Mucosa of stomach (tissue), 1 donor: ENCODE measurements at regions not wholly inside any gene's neighbourhood (a gene's known extent, or its start where the extent isn't known, plus 50 kb on each side); places are given as distances from the start of the nearest gene placed in this dataset.

Source experiments
- H3K27me3 ChIP-seq: one replicate; pipeline ENCODE4 v1.7.0; 2013; ENCODE audit warnings: mild to moderate bottlenecking, low read length; ENCODE audit not compliant: control insufficient read depth, insufficient read depth
- H3K36me3 ChIP-seq: one replicate; pipeline ENCODE4 v1.7.0; 2013; ENCODE audit warnings: low read length; ENCODE audit not compliant: control insufficient read depth, insufficient read depth
- H3K4me1 ChIP-seq: one replicate; pipeline ENCODE4 v1.7.0; 2013; ENCODE audit warnings: mild to moderate bottlenecking, low read length; ENCODE audit not compliant: control insufficient read depth, insufficient read depth
- H3K4me3 ChIP-seq: one replicate; pipeline ENCODE4 v1.7.0; 2013; ENCODE audit warnings: low read length
- H3K9ac ChIP-seq: one replicate; pipeline ENCODE4 v1.7.0; 2013; ENCODE audit warnings: mild to moderate bottlenecking, low read length, moderate library complexity
- H3K9me3 ChIP-seq: one replicate; pipeline ENCODE4 v1.7.0; 2013; ENCODE audit warnings: mild to moderate bottlenecking, low read length, moderate library complexity; ENCODE audit not compliant: control insufficient read depth
- donor health status: Pancreatic carcinoma.

- Histone ChIP-seq H3K4me1 (no peaks in the 10 kb centered on the region), H3K36me3 (no peaks in the 10 kb centered on the region), H3K9ac (no peak overlapping the region), H3K9me3 (no peaks in the 10 kb centered on the region), H3K4me3 (no peak overlapping the region), H3K27me3 (no peaks in the 10 kb centered on the region)
These were observed 126.5 kb upstream of the CITED2 start for GRCh38 chr6:139500977-139501376.

GRCh38 chr6:139498715-139499114 is 124.3 kb upstream of the CITED2 start:
- Histone ChIP-seq H3K27me3 (no peaks in the 10 kb centered on the region), H3K4me1 (no peaks in the 10 kb centered on the region), H3K36me3 (no peaks in the 10 kb centered on the region), H3K9ac (no peak overlapping the region), H3K9me3 (no peaks in the 10 kb centered on the region), H3K4me3 (no peak overlapping the region)

GRCh38 chr6:139497345-139497961 is 123.0 kb upstream of the CITED2 start:
- no peaks in the 10 kb centered on the region for H3K4me1 ChIP-seq
- no peaks in the 10 kb centered on the region for H3K36me3 ChIP-seq
- no peaks in the 10 kb centered on the region for H3K9me3 ChIP-seq
- no peak overlapping the region for H3K4me3 ChIP-seq
- H3K27me3 ChIP-seq = no peaks in the 10 kb centered on the region
- H3K9ac ChIP-seq = no peak overlapping the region

DNA sequence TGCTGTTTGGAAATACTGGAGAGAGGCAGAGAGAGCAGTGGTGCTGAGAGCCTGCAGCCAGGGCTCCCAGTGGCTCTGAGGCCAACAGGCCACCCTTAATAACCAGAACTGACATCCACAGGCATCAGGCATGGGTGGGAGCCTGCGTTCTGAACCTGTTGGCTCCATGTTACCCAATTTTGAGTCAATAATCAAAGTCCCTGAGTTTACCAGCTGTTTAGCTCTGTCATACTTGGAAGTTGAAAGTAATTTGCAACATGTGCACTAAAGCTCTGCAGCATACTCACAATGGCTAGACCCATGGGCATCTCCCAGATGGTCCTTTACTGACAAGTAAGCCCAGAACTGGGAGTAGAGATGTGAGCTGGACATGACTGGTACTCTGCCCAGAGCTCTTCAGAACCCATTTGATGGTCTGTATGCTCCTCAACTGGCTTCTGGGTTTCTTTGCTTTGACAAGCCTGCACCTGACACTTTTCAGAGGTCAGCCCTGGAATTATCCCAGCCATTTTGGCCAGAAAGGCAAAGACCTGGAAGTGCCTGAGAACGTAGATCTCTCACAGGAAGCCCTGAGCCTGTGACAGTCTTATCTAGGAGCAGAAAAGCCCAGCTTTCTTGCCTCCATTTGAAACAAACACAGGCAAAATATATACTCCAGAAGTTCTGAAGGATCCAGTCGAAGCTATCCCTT is 122.4 kb upstream of the CITED2 start:
- Histone ChIP-seq H3K27me3 (no peaks in the 10 kb centered on the region), H3K36me3 (no peaks in the 10 kb centered on the region), H3K4me3 (no peak overlapping the region), H3K4me1 (no peaks in the 10 kb centered on the region), H3K9ac (no peak overlapping the region), H3K9me3 (no peaks in the 10 kb centered on the region)

DNA sequence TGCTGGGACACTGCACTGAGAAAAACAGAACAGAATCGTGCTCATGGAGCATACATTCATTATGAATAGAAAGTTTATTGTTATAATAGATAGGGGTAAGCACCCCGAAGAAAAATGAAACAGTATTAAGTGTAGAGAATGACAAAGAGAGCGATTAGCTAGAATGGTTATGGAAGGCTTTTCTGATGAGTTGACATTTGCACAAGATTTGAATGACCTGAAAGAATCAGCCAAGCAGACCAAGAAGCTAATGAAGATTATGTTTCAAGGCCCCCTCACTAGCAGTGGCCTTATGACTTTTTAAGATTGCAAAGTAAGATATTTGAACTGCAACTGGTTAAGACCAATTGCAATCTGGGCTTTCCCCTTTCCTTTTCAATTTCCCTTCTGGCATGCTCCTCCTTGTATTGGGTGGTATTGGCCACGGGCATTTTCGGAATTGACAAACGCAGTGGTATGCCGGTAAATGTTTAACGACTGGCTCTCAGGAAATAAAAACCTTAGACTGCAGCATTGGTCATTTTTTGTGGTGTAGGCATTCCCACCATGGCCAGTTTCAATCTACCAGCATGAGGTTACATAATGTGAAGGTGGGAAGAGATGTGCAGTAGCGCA is 120.0 kb upstream of the CITED2 start:
- H3K27me3 ChIP-seq = no peaks in the 10 kb centered on the region
- H3K9me3 ChIP-seq = no peaks in the 10 kb centered on the region
- no peaks in the 10 kb centered on the region for H3K4me1 ChIP-seq
- no peaks in the 10 kb centered on the region for H3K36me3 ChIP-seq
- no peak overlapping the region for H3K4me3 ChIP-seq
- no peak overlapping the region for H3K9ac ChIP-seq

DNA sequence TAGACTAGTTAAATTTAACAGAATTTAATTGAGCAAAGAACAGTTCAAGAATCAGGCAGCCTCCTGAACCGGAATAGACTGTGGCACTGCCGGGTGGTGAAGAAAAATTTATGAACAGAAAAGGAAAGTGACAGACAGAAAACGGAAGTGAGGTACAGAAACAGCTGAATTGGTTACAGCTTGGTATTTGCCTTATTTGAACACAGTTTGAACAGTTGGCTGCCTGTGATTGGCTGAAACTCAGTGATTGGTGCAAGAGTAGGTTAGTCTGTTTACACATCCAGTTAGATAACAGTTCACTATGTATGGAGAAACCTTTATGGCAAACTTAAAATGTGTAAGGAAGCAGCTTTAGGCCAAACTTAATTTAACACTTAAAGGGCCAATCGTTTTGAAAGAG is 116.0 kb upstream of the CITED2 start:
- Histone ChIP-seq H3K9ac (no peak overlapping the region), H3K4me1 (no peaks in the 10 kb centered on the region), H3K4me3 (no peak overlapping the region), H3K36me3 (no peaks in the 10 kb centered on the region), H3K27me3 (no peaks in the 10 kb centered on the region), H3K9me3 (no peaks in the 10 kb centered on the region)

DNA sequence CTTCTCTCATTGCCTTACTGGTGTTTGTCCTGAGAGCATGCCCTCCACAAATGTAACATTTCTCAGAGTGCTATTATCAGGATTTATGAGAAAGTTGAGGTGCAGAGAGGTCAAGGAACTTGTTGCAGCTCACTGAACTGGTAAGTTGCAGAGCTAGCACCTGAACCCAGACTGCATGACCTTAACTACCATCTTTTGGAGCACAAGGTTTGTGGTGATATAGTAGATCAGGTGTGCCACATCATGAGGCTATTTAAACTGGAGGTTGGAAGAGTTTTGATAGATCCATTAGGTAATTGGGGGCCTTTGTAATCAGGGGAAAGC is 112.0 kb upstream of the CITED2 start:
- Histone ChIP-seq H3K9ac (no peak overlapping the region), H3K9me3 (no peaks in the 10 kb centered on the region), H3K4me1 (no peaks in the 10 kb centered on the region), H3K4me3 (no peak overlapping the region), H3K36me3 (no peaks in the 10 kb centered on the region), H3K27me3 (no peaks in the 10 kb centered on the region)

GRCh38 chr6:139485742-139486475 is 111.5 kb upstream of the CITED2 start:
- H3K9ac ChIP-seq = no peak overlapping the region

GRCh38 chr6:139485185-139485584 is 110.7 kb upstream of the CITED2 start:
- Histone ChIP-seq H3K36me3 (no peaks in the 10 kb centered on the region), H3K4me3 (no peak overlapping the region), H3K9me3 (no peaks in the 10 kb centered on the region), H3K4me1 (no peaks in the 10 kb centered on the region), H3K27me3 (no peaks in the 10 kb centered on the region), H3K9ac (no peak overlapping the region)

More at GRCh38 chr6:139485742-139486475, 111.5 kb upstream of the CITED2 start:
- H3K4me3 ChIP-seq = no peak overlapping the region
- H3K4me1 ChIP-seq = no peaks in the 10 kb centered on the region
- no peaks in the 10 kb centered on the region for H3K27me3 ChIP-seq
- H3K9me3 ChIP-seq = no peaks in the 10 kb centered on the region
- H3K36me3 ChIP-seq = no peaks in the 10 kb centered on the region

- H3K4me3 ChIP-seq = no peak overlapping the region
- no peaks in the 10 kb centered on the region for H3K9me3 ChIP-seq
- no peaks in the 10 kb centered on the region for H3K27me3 ChIP-seq
- no peak overlapping the region for H3K9ac ChIP-seq
- no peaks in the 10 kb centered on the region for H3K4me1 ChIP-seq
- H3K36me3 ChIP-seq = no peaks in the 10 kb centered on the region
These were observed 108.6 kb upstream of the CITED2 start for GRCh38 chr6:139483079-139483478.

GRCh38 chr6:139482287-139482686 is 107.8 kb upstream of the CITED2 start:
- no peak overlapping the region for H3K4me3 ChIP-seq
- no peaks in the 10 kb centered on the region for H3K36me3 ChIP-seq
- no peaks in the 10 kb centered on the region for H3K9me3 ChIP-seq
- no peaks in the 10 kb centered on the region for H3K27me3 ChIP-seq
- no peak overlapping the region for H3K9ac ChIP-seq
- no peaks in the 10 kb centered on the region for H3K4me1 ChIP-seq
